ENCODE measurements at regions not wholly inside any gene's neighbourhood (a gene's known extent, or its start where the extent isn't known, plus 50 kb on each side); places are given as distances from the start of the nearest gene placed in this dataset.
A peak's percentile ranks its signal among the peaks of the same experiment; 100 is the strongest.
"Not testable (repeated sequence)": the region's sequence is repeated elsewhere in the genome, so short reads cannot be mapped to it uniquely, and the experiment has no call there.

GRCh38 chr4:138485498-138485897 lies 243.3 kb upstream of the SLC7A11 start:
- DNase-seq: no peak

GRCh38 chr4:138475116-138475515 lies 233.0 kb upstream of the SLC7A11 start:
- no peak for DNase-seq

DNA sequence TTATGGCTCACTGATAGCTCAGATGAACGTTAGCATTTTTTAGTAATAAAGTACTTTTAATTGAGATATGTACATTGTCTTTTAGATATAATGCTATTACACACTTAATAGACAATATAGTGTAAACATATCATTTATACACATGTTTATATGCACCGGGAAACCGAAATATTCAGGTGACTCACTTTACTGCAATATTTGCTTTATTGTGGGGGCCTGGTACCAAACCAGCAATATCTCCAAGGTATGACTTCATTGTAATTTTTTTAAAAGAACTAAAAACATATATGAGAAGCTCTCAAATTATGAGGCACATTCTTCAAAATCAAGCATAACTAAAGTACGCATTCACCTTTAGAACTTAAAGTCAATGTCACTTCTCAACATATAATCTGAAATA lies 231.2 kb upstream of the SLC7A11 start:
- DNase-seq: no peak

DNA sequence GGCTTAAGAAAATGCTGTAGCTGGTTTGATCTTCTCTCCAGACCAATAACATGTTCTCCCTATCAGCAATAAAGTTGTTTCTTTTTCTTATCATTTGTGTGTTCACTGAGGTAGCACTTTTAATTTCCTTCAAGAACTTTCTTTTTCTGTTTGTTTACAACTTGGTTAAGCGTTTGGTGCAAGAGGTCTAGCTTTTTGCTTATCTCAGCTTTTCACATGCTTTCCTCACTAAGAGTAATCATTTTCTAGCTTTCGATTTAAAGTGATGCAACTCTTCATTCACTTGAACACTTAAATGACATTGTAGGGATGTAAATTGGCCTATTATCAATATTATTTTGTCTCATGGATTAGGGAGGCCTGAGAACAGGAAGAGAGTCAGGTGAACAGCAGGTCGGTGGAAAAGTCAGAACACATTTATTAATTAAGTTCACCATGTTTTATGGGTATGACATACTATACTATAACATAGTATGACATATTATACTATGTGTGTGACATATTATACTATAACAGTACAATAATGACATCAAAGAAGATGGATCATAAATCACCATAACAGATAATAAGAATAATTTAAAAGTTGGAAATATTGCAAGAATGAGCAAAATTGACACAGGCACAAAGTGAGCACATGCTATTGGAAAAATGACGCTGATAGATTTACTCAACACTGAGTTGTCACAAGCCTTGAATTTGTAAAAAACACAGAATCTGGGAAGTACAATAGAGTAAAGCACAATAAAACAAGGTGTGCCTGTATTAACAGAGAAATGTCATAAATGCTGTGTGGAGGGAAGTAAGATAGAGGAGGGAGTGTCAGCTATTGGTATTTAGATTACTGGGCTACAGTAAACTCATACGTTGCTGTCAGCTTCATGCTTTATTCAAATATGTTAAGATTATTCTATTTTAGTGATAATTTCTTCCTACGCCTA lies 218.6 kb upstream of the SLC7A11 start:
- DNase-seq: no peak

GRCh38 chr4:138458751-138459150 lies 216.6 kb upstream of the SLC7A11 start:
- DNase-seq: peak; percentile 82

GRCh38 chr4:138456349-138456748 lies 214.2 kb upstream of the SLC7A11 start:
- not testable (repeated sequence) for DNase-seq

GRCh38 chr4:138455097-138455496 lies 212.9 kb upstream of the SLC7A11 start:
- no peak for DNase-seq

DNA sequence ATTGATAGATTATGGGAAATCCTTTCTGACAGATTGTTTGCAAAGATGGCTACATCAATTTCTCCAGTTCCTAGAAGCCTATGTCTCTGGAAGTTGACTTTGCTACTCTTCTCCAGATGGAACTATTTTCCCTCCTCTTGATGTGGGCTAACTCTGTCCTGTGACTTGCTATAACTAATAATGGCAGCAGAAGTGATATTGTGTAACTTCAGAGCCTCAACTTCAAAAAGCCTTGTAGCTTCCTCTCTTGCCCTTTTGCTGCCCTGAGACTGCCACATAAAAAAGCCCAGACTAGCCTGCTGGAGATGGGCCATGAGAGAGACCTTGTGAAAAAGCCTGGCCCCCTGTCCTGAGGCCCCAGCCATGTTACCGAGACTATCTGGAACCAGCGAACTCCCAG lies 210.7 kb upstream of the SLC7A11 start:
- DNase-seq: peak; percentile 74

DNA sequence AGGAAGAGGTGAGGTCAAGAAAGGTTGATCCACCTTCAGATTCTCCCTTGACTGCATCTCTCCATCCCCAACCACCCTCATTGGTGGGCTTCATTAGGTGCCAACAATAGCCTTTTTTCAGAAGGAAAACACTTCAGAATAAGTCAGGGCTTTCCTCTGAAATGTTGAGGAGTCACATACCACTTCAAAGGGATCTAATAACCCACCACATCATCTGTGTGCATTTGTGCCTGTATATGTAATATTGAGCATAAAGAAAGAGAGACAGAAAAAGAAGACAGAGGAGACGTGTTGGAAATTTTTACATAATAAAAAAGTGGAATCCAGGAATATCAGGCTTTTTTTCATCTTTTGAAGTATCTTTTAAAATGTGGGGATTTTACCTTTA lies 209.1 kb upstream of the SLC7A11 start:
- DNase-seq: no peak

- peak; percentile 12 for DNase-seq
These were observed 208.6 kb upstream of the SLC7A11 start for GRCh38 chr4:138450546-138451275.

GRCh38 chr4:138449938-138450337 lies 207.8 kb upstream of the SLC7A11 start:
- no peak for DNase-seq

GRCh38 chr4:138448169-138448568 lies 206.0 kb upstream of the SLC7A11 start:
- no peak for DNase-seq

DNA sequence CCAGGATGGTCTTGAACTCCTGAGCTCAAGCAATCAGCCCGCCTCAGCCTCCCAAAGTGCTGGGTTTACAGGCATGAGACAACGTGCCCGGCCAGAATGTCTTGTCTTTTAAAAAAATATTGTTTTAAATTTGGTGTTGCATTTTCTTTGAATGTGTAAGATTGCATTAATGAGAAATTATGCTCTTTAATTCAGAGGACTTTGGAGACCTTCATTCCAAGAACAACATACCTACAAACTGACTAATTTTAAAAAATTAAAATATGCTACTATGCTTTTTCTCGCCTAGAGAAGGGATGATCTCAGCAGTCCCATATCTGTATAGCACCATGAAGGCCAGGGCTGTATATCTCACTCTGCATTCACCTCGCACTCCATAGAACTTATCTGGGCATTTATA lies 204.3 kb upstream of the SLC7A11 start:
- DNase-seq: no peak

DNA sequence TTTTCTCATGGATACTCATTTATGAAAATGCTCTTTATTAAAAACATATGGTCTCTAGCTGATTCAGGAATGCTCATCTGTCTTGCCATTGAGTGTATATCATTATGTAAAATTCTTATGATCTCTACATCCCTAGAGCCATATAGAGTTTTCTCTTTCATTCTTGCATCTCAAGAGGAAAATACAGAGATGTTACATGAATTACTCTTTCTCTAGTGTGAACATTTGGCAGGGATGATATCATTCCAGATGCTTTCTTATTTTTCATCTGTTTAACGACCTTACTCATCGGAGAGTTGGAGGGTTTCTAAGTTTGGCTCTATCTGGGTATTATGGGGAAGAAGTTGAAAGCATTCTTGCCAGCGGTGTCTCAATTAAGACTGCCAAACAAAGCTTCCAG lies 202.9 kb upstream of the SLC7A11 start:
- DNase-seq: no peak

DNA sequence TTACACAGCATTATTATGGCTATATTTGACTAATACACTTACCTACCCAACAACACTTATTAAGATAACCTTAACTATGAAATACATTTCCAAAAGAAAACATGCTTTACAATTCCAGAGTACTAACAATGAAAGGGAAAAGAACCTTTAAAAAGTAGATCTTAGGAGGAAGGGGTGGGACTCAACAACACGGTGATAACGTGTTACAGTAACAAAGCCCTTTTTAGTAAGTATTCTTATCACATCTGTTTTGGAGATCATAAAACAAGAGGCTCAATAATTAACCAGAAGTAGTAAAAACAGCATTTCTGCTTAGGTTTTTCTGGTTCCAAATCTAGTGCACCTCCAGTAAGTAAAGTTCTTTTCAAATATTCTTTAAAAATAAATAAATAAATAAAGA lies 202.1 kb upstream of the SLC7A11 start:
- no peak for DNase-seq

DNA sequence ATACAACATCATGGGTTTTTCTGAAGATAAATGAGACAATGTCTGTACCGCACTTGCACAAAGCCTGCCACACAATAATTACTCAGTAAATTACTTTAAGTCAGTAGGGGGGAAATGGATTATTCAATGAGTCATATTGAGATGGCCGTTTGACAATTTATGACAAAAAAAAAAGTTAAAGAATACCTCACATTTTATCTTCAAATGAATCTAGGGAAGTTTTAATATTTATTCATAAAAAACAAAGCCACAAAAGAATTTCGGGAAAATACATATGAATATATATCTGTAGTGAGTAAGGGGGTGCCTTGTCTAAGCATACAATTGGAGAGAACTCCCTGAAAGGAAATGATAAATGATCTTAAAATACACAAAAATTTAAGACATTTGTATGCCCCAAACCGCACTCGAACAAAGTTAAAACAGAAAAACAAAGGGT lies 197.0 kb upstream of the SLC7A11 start:
- DNase-seq: peak; percentile 8

DNA sequence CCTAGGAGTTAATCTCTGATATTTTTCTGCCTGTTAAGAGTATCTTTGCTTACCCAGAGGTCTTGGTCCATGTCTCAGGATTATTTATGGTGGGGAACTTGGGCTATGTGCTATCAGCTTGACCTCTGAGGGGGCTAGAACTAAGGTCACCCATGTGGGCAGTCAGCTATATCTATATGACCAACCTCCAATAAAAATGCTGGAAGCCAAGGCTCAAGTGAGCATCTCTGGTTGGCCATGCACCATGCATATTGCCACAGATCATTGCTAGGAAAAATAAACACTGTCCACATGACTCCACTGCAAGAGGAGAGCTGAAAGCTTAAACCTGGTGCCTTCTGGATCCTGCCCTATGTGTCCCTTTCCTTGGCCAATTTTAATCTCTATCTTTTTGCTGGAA lies 196.5 kb upstream of the SLC7A11 start:
- DNase-seq: no peak

- DNase-seq: no peak
These were observed 195.2 kb upstream of the SLC7A11 start for GRCh38 chr4:138437263-138437851.

DNA sequence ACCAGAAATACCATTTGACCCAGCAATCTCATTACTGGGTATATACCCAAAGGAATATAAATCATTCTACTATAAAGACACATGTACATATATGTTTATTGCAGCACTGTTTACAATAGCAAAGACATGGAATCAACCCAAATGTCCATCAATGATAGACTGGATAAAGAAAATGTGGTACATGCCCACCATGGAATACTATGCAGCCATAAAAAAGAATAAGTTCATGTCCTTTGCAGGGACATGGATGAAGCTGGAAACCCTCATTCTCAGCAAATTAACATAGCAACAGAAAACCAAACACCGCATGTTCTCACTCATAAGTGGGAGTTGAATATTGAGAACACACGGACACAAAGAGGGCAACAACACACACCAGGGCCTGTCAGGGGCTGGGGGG lies 193.6 kb upstream of the SLC7A11 start:
- not testable (repeated sequence) for DNase-seq

- DNase-seq: peak; percentile 76
These were observed 192.9 kb upstream of the SLC7A11 start for GRCh38 chr4:138435046-138435445.

GRCh38 chr4:138428611-138429010 lies 186.5 kb upstream of the SLC7A11 start:
- DNase-seq: peak; percentile 11

DNA sequence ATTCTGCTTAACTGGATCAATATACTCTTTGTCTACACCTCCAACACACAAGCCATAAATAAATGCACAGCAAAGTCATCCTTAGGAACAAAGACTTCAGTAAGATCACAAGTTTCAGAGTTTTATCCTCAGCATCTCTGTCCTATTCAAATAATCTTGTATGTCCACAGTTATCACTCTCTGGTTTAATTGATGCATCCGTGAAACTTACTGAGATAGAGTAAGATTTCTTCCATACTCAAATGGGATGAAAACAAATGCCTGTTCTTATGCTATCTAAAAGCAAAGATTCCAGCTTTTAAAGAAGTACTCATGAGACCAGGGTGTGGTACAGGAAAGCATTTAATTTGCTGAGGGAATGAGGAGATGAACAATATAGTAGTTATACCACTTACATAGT lies 184.6 kb upstream of the SLC7A11 start:
- DNase-seq: no peak

GRCh38 chr4:138420471-138420870 lies 178.3 kb upstream of the SLC7A11 start:
- DNase-seq: no peak

- DNase-seq: peak; percentile 72
These were observed 172.1 kb upstream of the SLC7A11 start for GRCh38 chr4:138414202-138414601.

All from MV-4-11 (cell line).